PFSK-1 (cell line): ENCODE measurements at regions not wholly inside any gene's neighbourhood (a gene's known extent, or its start where the extent isn't known, plus 50 kb on each side); places are given as distances from the start of the nearest gene placed in this dataset.

Experiments used
- POLR2AphosphoS5 ChIP-seq: IDR thresholded peaks from 2 replicates; pipeline ENCODE4 v1.6.1; 2012; ENCODE audit warnings: low read depth, mild to moderate bottlenecking, control low read depth, low read length, moderate library complexity
- SIN3A ChIP-seq: IDR thresholded peaks from 2 replicates; pipeline ENCODE4 v1.6.1; 2012; ENCODE audit warnings: mild to moderate bottlenecking, low read length, moderate library complexity, borderline replicate concordance; ENCODE audit not compliant: insufficient read depth
- TAF1 ChIP-seq: IDR thresholded peaks from 2 replicates; pipeline ENCODE4 v1.6.1; 2012; ENCODE audit warnings: low read length, control low read depth, borderline replicate concordance; ENCODE audit not compliant: insufficient read depth

GRCh38 chr17:13743906-13744305 lies 142.2 kb upstream of the HS3ST3A1 start:
- TF ChIP-seq TAF1 (no peak), POLR2AphosphoS5 (no peak), SIN3A (no peak)
